ENCODE measurements at regions not wholly inside any gene's neighbourhood (a gene's known extent, or its start where the extent isn't known, plus 50 kb on each side); places are given as distances from the start of the nearest gene placed in this dataset.

DNA sequence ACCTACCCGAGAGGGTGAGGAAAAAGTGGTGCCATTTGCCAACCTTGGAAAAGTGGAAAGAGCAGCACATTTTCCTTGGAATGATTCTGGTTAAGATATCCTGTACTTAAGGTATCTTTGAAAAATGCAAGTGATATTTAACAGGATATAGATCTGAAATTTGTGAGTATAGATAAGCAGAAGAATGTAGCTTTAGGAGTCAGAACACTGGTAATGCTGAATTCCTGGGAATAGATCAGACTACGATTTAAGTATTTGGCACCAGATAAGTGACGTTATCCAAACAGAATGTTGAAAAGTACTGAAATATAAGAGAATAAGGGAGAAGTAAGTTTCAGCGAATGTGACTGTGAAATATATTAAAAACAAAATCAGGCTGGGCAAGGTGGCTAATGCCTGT is 210.1 kb downstream of the PCDH7 start:
- H3K4ac ChIP-seq (replicated peaks; ENCODE audit: insufficient read length, low read depth, low read length): no peak overlapping the region
- no peak overlapping the region for H2BK20ac ChIP-seq (ENCODE audit: low read length)
- H2AK5ac ChIP-seq (ENCODE audit: low read depth, low read length): no peak overlapping the region
- ChIA-PET CTCF (ENCODE audit: partially characterized antibody) (no interaction called here), POLR2A (ENCODE audit: partially characterized antibody) (no interaction called here)
- FAIRE-seq (no peak), DNase-seq (ENCODE audit: low read depth in 1 of 2, low spot score in 2 of 2) (no peak)
- no peak for TF ChIP-seq GABPA (IDR thresholded peaks at IDR 0.05; ENCODE audit: borderline replicate concordance, insufficient read depth, low read length)
- no peak for TF ChIP-seq RBBP5 (IDR thresholded peaks at IDR 0.05; ENCODE audit: borderline replicate concordance, low read depth, low read length)
- no peak for TF ChIP-seq POU5F1 (IDR thresholded peaks at IDR 0.05; ENCODE audit: low read depth, low read length)
- TF ChIP-seq KDM1A (IDR thresholded peaks at IDR 0.05; ENCODE audit: borderline replicate concordance, low read length): no peak
- no peak for TF ChIP-seq KDM5A (IDR thresholded peaks at IDR 0.05; ENCODE audit: low read length)
- no peak overlapping the region for H2BK12ac ChIP-seq (ENCODE audit: low read depth, low read length)
- H3K4me3 ChIP-seq (ENCODE audit: extremely low read depth in 1 of 4, insufficient read depth in 2 of 4, low read depth in 3 of 4, low read length in 4 of 4): no peak overlapping the region
- no peak overlapping the region for H3K27ac ChIP-seq (ENCODE audit: low read depth, low read length)
- no peak overlapping the region for H3K23ac ChIP-seq (ENCODE audit: insufficient read length)
- no peak overlapping the region for H4K91ac ChIP-seq (replicated peaks; ENCODE audit: insufficient read length, low read length)
- H3K4me1 ChIP-seq (replicated peaks in 1 of 4; ENCODE audit: control insufficient read depth in 3 of 4, insufficient read depth in 4 of 4, low read length in 3 of 4): peaks cover 0 to 4% (median 2%) of the 10 kb centered on the region in 4 experiments; a peak in 2 of 7 replicates
- no peak overlapping the region for H3K4me2 ChIP-seq (ENCODE audit: insufficient read depth in 1 of 2, low read depth in 2 of 2, low read length in 2 of 2)
- H2BK15ac ChIP-seq (ENCODE audit: low read length): no peak overlapping the region
- H3K14ac ChIP-seq (ENCODE audit: insufficient read length): no peak overlapping the region
- no peaks in the 10 kb centered on the region for H3K23me2 ChIP-seq (ENCODE audit: low read depth, low read length)
- H3K79me2 ChIP-seq (ENCODE audit: control insufficient read depth in 1 of 2, insufficient read depth in 2 of 2, low read length in 2 of 2): no peaks in the 10 kb centered on the region
- H3K9ac ChIP-seq (replicated peaks in 1 of 4; ENCODE audit: extremely low read depth in 1 of 4, low read depth in 3 of 4, low read length in 3 of 4): no peak overlapping the region
- H2AFZ ChIP-seq (ENCODE audit: low read length): no peak overlapping the region; the same call in 1 of the 2 replicates
- H4K20me1 ChIP-seq (replicated peaks in 1 of 2; ENCODE audit: control insufficient read depth in 1 of 2, insufficient read depth in 2 of 2, low read length in 2 of 2): no peaks in the 10 kb centered on the region
- H3K18ac ChIP-seq (ENCODE audit: extremely low read depth, low read length): no peak overlapping the region
- H4K8ac ChIP-seq (ENCODE audit: extremely low read depth, insufficient read depth, low read length): no peak overlapping the region
- no peak overlapping the region for H2BK5ac ChIP-seq (ENCODE audit: low read depth, low read length)
- H3K79me1 ChIP-seq (ENCODE audit: low read depth, low read length): no peaks in the 10 kb centered on the region
- H3K36me3 ChIP-seq (ENCODE audit: control insufficient read depth in 2 of 4, insufficient read depth in 4 of 4, low read length in 3 of 4): no peaks in the 10 kb centered on the region
- no peak overlapping the region for H3K56ac ChIP-seq (replicated peaks; ENCODE audit: insufficient read length, low read depth, low read length)
- H4K5ac ChIP-seq (ENCODE audit: insufficient read length, low read depth, low read length): no peak overlapping the region
- H3K27me3 ChIP-seq (replicated peaks in 1 of 4; ENCODE audit: control insufficient read depth in 3 of 4, extremely low read depth in 1 of 4, insufficient read depth in 3 of 4, low read length in 3 of 4): no peaks in the 10 kb centered on the region
- no peak overlapping the region for H2BK120ac ChIP-seq (replicated peaks; ENCODE audit: low read depth, low read length)
- 95% methylated on average over 4 of the region's 4 CpGs; no CpG with 5 or more reads in 1 of the 2 experiments for WGBS, 2 experiments (ENCODE audit: extremely low coverage in 1 of 2, insufficient coverage in 1 of 2, insufficient read length in 1 of 2, insufficient replicate concordance in 2 of 2, low coverage in 1 of 2, low lambda C conversion rate in 2 of 2, missing lambda C conversion rate in 1 of 2)
- no peaks in the 10 kb centered on the region for H3K9me3 ChIP-seq (ENCODE audit: insufficient read depth in 2 of 2, low read depth in 1 of 2, low read length in 1 of 2)
